IPS-18c (cell line): ENCODE measurements at regions not wholly inside any gene's neighbourhood (a gene's known extent, or its start where the extent isn't known, plus 50 kb on each side); places are given as distances from the start of the nearest gene placed in this dataset.
"Not testable (repeated sequence)": the region's sequence is repeated elsewhere in the genome, so short reads cannot be mapped to it uniquely, and the experiment has no call there.

ENCODE experiments used
- H3K4me3 ChIP-seq: 2 replicates; pipeline ENCODE4 v1.7.0; 2013; ENCODE audit warnings: low read depth, mild to moderate bottlenecking, low read length, moderate library complexity; ENCODE audit not compliant: insufficient read depth
- H3K9me3 ChIP-seq: one replicate; pipeline ENCODE4 v1.6.1; 2013; ENCODE audit warnings: mild to moderate bottlenecking, low read length, moderate library complexity; ENCODE audit not compliant: control insufficient read depth, insufficient read depth

- Histone ChIP-seq H3K9me3 (no peaks in the 10 kb centered on the region), H3K4me3 (peak overlapping the region; percentile 53)
These were observed 126.1 kb upstream of the PRMT8 start for GRCh38 chr12:3364661-3365462.

- H3K4me3 ChIP-seq, result peak overlapping the region; percentile 53
These were observed 125.3 kb upstream of the PRMT8 start for GRCh38 chr12:3365463-3366411.

DNA sequence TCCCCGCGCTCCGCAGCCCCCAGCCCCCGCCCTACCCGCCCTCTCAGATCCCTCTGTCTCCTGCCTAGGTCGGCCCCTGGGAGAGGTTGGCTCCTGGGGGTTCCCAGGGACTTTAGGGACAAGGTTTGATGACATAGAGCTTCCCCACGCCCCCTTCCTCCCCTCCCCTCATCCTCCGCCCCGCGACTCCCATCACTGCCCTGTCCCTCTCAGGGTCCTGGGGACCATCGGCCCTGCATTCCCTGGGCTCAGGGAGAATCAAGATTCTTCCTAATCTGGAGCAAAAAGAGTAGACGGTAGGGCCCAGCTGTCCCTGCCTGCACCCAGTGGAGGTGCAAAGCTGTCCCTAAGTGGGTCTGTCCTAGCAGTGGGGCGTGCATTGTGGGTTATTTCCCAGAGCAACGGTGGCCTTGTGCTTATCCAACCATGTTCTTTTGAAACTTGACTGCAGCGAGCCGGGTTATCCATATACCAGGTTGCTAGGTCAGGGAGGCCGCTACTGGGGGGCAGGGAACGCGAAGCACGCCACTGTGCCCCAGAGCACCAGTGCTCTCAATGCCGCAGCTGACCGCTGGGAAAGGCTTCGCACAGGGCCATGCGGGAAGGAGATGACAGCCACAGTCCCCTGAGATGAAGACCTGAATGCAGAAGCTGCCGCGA lies 124.4 kb upstream of the PRMT8 start:
- Histone ChIP-seq H3K4me3 (peak overlapping the region; percentile 53), H3K9me3 (no peaks in the 10 kb centered on the region)

More at GRCh38 chr12:3365463-3366411, 125.3 kb upstream of the PRMT8 start:
- H3K9me3 ChIP-seq, result no peaks in the 10 kb centered on the region

- Histone ChIP-seq H3K4me3 (no peak overlapping the region), H3K9me3 (no peaks in the 10 kb centered on the region)
These were observed 123.1 kb upstream of the PRMT8 start for GRCh38 chr12:3367750-3368444.

GRCh38 chr12:3371018-3371417 lies 120.0 kb upstream of the PRMT8 start:
- Histone ChIP-seq H3K9me3 (no peaks in the 10 kb centered on the region), H3K4me3 (no peak overlapping the region)

DNA sequence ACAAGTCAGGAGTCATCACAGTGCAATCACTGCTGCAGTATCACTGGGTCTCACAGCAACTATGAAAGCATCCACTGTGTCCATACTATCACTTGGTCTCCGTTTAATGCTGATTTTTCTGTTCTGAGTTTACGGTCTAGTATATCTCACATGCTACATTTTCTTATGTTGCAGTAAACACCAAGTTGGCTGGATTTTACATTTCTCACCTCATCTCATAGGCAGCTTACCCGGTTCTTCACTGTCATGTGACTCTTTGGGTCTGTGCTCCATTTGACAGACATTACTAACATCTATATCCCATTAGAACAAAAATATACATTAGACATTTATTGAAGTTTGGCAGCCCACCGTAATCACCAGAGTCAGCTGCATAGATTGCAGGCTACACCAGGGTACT lies 115.7 kb upstream of the PRMT8 start:
- Histone ChIP-seq H3K4me3 (no peak overlapping the region), H3K9me3 (no peaks in the 10 kb centered on the region)

DNA sequence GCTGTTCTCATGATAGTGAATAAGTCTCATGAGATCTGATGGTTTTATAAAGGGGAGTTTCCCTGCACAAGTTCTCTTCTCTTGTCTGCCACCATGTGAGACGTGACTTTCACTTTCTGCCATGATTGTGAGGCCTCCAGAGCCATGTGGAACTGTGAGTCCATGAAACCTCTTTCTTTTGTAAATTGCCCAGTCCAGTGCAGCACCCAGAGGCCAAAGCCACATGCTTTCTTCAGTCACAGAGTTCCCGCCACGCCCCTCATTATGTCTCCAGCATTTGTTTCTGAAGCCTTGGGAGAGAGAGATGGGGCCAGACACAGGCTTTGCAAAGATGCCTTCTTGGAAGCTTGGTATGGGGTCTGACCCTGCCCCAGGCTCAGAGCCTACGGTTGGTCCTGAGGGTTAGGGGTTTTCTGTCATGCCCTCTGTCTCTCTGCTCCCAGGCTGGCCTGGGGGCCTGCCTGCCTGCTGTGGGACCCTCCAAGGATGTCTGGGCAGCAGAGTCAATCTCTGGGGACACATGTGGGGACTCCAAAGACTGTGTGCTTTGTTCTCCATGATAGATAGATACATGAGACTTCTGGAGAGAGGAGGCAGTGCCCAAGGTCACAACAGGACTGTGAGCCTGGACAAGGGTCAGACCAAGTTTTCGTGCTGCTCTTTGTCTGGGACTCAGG lies 114.1 kb upstream of the PRMT8 start:
- no peaks in the 10 kb centered on the region for H3K9me3 ChIP-seq

DNA sequence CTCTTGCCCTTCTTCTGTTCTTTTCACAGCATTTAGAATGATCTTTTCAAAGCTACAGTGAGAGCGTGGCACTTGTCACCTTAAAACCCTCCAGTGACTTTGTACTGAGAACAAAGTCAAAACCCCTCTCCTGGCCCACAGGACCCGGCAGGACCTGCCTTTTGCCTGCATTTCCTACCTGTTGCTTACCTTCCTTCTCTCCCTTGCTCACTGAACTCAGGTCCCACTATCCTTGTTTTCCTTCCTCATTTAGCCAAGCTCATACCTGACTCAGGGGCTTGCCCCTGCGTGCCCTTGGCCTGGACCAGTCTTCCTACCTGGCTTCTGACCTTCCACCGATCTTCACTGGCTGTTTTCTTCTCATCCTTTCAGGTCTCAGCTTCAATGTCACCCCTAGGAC lies 112.3 kb upstream of the PRMT8 start:
- Histone ChIP-seq H3K9me3 (no peaks in the 10 kb centered on the region), H3K4me3 (no peak overlapping the region)

More for the DNA sequence above, 114.1 kb upstream of the PRMT8 start:
- H3K4me3 ChIP-seq, result no peak overlapping the region

DNA sequence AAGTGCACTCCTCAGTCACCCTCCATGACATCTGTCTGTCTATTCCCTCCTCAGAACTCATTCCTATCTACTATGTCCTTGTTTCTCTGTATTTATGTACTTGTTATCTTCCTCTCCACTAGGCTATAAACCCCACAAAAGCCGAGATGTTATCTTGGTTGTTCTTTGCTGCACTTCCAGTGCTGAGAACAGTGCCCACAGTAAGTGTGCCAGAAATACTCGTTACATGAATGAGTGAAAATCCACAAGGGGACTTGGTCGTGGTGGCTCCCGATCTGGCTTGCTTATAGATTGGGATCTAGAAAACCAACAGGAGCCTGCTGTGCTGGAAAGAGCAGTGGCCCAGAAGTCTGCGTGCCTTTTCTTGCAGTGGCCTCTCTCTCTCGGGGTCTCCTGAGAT lies 111.9 kb upstream of the PRMT8 start:
- no peaks in the 10 kb centered on the region for H3K9me3 ChIP-seq
- H3K4me3 ChIP-seq, result no peak overlapping the region

GRCh38 chr12:3380200-3381043 lies 110.6 kb upstream of the PRMT8 start:
- no peaks in the 10 kb centered on the region for H3K9me3 ChIP-seq
- no peak overlapping the region for H3K4me3 ChIP-seq

- Histone ChIP-seq H3K9me3 (no peaks in the 10 kb centered on the region), H3K4me3 (no peak overlapping the region)
These were observed 109.7 kb upstream of the PRMT8 start for GRCh38 chr12:3381059-3382047.

GRCh38 chr12:3389986-3390385 lies 101.0 kb upstream of the PRMT8 start:
- no peak overlapping the region for H3K4me3 ChIP-seq
- no peaks in the 10 kb centered on the region for H3K9me3 ChIP-seq

GRCh38 chr12:3397596-3397995 lies 93.4 kb upstream of the PRMT8 start:
- not testable (repeated sequence) for H3K9me3 ChIP-seq
- peak overlapping the region; percentile 28; the same call in 1 of the 2 replicates for H3K4me3 ChIP-seq

DNA sequence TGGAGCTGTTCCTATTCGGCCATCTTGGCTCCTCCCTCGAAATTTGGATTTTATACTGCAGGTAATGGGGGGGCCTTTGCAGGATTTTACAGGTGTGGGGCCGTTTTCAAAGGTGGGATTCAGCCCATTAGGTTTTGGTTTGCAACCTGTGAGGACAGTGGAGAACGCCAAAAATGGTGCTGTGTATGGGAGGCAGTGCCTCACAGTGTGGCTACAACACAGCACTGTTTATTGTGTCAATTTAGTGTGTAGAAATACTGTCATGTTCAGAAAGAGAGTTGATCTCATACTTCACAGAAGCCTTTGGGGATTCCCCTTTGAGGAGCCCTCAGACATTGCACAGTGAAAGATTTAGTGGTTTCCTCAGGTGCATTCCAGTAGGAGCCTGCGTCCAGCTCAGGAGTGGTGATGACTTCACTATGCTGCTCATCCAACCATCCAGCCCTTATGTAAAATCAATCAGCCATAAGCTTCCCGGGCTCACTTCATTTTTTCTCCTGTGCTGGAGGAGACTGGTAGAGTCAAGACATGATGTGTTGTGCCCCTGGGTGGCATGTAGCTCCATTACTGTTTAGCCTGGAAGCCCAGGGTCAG lies 92.7 kb upstream of the PRMT8 start:
- peak overlapping the region; percentile 28 for H3K4me3 ChIP-seq
- no peaks in the 10 kb centered on the region for H3K9me3 ChIP-seq
